ENCODE measurements at regions not wholly inside any gene's neighbourhood (a gene's known extent, or its start where the extent isn't known, plus 50 kb on each side); places are given as distances from the start of the nearest gene placed in this dataset.

GRCh38 chr5:12330993-12331588 is 426.8 kb upstream of the CTNND2 start:
- Mint-ChIP-seq H3K9me3 (ENCODE audit: unreplicated experiment) (no peaks in the 10 kb centered on the region), H3K27ac (ENCODE audit: unreplicated experiment) (no peak overlapping the region), H3K36me3 (ENCODE audit: unreplicated experiment) (no peaks in the 10 kb centered on the region), H3K27me3 (ENCODE audit: unreplicated experiment) (no peaks in the 10 kb centered on the region), H3K4me3 (ENCODE audit: unreplicated experiment) (no peak overlapping the region), H3K4me1 (ENCODE audit: unreplicated experiment) (no peaks in the 10 kb centered on the region)
- DNase-seq (ENCODE audit: extremely low spot score, unreplicated experiment) = no peak
- TF ChIP-seq, protein P1, sequence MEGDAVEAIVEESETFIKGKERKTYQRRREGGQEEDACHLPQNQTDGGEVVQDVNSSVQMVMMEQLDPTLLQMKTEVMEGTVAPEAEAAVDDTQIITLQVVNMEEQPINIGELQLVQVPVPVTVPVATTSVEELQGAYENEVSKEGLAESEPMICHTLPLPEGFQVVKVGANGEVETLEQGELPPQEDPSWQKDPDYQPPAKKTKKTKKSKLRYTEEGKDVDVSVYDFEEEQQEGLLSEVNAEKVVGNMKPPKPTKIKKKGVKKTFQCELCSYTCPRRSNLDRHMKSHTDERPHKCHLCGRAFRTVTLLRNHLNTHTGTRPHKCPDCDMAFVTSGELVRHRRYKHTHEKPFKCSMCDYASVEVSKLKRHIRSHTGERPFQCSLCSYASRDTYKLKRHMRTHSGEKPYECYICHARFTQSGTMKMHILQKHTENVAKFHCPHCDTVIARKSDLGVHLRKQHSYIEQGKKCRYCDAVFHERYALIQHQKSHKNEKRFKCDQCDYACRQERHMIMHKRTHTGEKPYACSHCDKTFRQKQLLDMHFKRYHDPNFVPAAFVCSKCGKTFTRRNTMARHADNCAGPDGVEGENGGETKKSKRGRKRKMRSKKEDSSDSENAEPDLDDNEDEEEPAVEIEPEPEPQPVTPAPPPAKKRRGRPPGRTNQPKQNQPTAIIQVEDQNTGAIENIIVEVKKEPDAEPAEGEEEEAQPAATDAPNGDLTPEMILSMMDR (IDR thresholded peaks at IDR 0.05) = no peak

GRCh38 chr5:12330381-12330780 is 426.1 kb upstream of the CTNND2 start:
- H3K4me1 Mint-ChIP-seq (ENCODE audit: unreplicated experiment) = no peaks in the 10 kb centered on the region
- DNase-seq (ENCODE audit: extremely low spot score, unreplicated experiment) = no peak
- H3K36me3 Mint-ChIP-seq (ENCODE audit: unreplicated experiment) = no peaks in the 10 kb centered on the region
- no peak overlapping the region for H3K4me3 Mint-ChIP-seq (ENCODE audit: unreplicated experiment)
- no peaks in the 10 kb centered on the region for H3K9me3 Mint-ChIP-seq (ENCODE audit: unreplicated experiment)
- no peak overlapping the region for H3K27ac Mint-ChIP-seq (ENCODE audit: unreplicated experiment)
- TF ChIP-seq, protein P1 (IDR thresholded peaks at IDR 0.05) = no peak
- no peaks in the 10 kb centered on the region for H3K27me3 Mint-ChIP-seq (ENCODE audit: unreplicated experiment)

GRCh38 chr5:12323637-12324229 is 419.5 kb upstream of the CTNND2 start:
- Mint-ChIP-seq H3K27me3 (ENCODE audit: unreplicated experiment) (no peaks in the 10 kb centered on the region), H3K9me3 (ENCODE audit: unreplicated experiment) (no peaks in the 10 kb centered on the region), H3K36me3 (ENCODE audit: unreplicated experiment) (no peaks in the 10 kb centered on the region), H3K4me1 (ENCODE audit: unreplicated experiment) (peaks cover 16% of the 10 kb centered on the region), H3K4me3 (ENCODE audit: unreplicated experiment) (no peak overlapping the region), H3K27ac (ENCODE audit: unreplicated experiment) (no peak overlapping the region)
- TF ChIP-seq, protein P1 (IDR thresholded peaks at IDR 0.05) = no peak
- no peak for DNase-seq (ENCODE audit: extremely low spot score, unreplicated experiment)

- no peak overlapping the region for H3K27ac Mint-ChIP-seq (ENCODE audit: unreplicated experiment)
- TF ChIP-seq, protein P1 (IDR thresholded peaks at IDR 0.05) = no peak
- no peak overlapping the region for H3K4me3 Mint-ChIP-seq (ENCODE audit: unreplicated experiment)
- no peak for DNase-seq (ENCODE audit: extremely low spot score, unreplicated experiment)
- H3K9me3 Mint-ChIP-seq (ENCODE audit: unreplicated experiment) = no peaks in the 10 kb centered on the region
- no peaks in the 10 kb centered on the region for H3K36me3 Mint-ChIP-seq (ENCODE audit: unreplicated experiment)
- no peaks in the 10 kb centered on the region for H3K27me3 Mint-ChIP-seq (ENCODE audit: unreplicated experiment)
- H3K4me1 Mint-ChIP-seq (ENCODE audit: unreplicated experiment) = peaks cover 21% of the 10 kb centered on the region
Observed at GRCh38 chr5:12322042-12322441, 417.8 kb upstream of the CTNND2 start.

DNA sequence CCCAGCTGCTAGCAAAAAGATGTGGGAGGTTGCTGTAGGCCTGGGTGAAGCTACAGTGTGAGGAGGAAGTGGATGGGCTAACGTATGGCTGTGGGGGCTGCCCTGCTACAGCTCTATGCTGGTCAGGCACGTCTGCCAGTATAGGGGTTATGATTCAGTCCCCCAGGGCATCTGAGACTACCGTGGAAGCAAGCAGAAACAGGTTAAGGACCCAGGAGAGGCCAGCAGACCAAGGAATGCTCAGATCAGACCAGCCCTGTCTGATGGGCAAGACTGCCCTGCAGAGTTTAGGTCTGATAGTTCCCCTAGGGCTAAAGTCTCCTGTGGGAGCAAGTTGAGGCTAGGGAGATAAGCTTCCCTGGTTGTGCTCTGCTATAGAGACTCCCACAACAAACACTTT is 416.1 kb upstream of the CTNND2 start:
- no peaks in the 10 kb centered on the region for H3K27me3 Mint-ChIP-seq (ENCODE audit: unreplicated experiment)
- DNase-seq (ENCODE audit: extremely low spot score, unreplicated experiment) = no peak
- no peak overlapping the region for H3K4me3 Mint-ChIP-seq (ENCODE audit: unreplicated experiment)
- H3K27ac Mint-ChIP-seq (ENCODE audit: unreplicated experiment) = no peak overlapping the region
- H3K4me1 Mint-ChIP-seq (ENCODE audit: unreplicated experiment) = peaks cover 33% of the 10 kb centered on the region
- TF ChIP-seq, protein P1 (IDR thresholded peaks at IDR 0.05) = no peak
- H3K9me3 Mint-ChIP-seq (ENCODE audit: unreplicated experiment) = no peaks in the 10 kb centered on the region
- H3K36me3 Mint-ChIP-seq (ENCODE audit: unreplicated experiment) = no peaks in the 10 kb centered on the region
